ENCODE measurements at regions not wholly inside any gene's neighbourhood (a gene's known extent, or its start where the extent isn't known, plus 50 kb on each side); places are given as distances from the start of the nearest gene placed in this dataset.

GRCh38 chr21:25189497-25189896 lies 417.8 kb downstream of the MRPL39 start:
- TF ChIP-seq, protein P1, sequence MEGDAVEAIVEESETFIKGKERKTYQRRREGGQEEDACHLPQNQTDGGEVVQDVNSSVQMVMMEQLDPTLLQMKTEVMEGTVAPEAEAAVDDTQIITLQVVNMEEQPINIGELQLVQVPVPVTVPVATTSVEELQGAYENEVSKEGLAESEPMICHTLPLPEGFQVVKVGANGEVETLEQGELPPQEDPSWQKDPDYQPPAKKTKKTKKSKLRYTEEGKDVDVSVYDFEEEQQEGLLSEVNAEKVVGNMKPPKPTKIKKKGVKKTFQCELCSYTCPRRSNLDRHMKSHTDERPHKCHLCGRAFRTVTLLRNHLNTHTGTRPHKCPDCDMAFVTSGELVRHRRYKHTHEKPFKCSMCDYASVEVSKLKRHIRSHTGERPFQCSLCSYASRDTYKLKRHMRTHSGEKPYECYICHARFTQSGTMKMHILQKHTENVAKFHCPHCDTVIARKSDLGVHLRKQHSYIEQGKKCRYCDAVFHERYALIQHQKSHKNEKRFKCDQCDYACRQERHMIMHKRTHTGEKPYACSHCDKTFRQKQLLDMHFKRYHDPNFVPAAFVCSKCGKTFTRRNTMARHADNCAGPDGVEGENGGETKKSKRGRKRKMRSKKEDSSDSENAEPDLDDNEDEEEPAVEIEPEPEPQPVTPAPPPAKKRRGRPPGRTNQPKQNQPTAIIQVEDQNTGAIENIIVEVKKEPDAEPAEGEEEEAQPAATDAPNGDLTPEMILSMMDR (IDR thresholded peaks at IDR 0.05), result no peak
- TF ChIP-seq EP300 (IDR thresholded peaks at IDR 0.05), result no peak
